LNCaP clone FGC (cell line): ENCODE measurements at regions not wholly inside any gene's neighbourhood (a gene's known extent, or its start where the extent isn't known, plus 50 kb on each side); places are given as distances from the start of the nearest gene placed in this dataset.

Experiments used
- DNase-seq: peaks from one replicate; pipeline ENCODE4 v3.0.0-alpha.2; 2011; ENCODE audit warnings: low read depth
- H3K4me3 ChIP-seq: 2 replicates; pipeline ENCODE4 v1.5.1; 2011; ENCODE audit warnings: mild to moderate bottlenecking, low read depth, low read length, control low read depth
- TF ChIP-seq, protein P1 (sequence below): IDR thresholded peaks from 2 replicates; pipeline ENCODE4 v1.5.1; 2012; ENCODE audit warnings: mild to moderate bottlenecking; ENCODE audit not compliant: control insufficient read depth, insufficient read depth; ENCODE audit errors: extremely low read depth

- TF ChIP-seq, protein P1, sequence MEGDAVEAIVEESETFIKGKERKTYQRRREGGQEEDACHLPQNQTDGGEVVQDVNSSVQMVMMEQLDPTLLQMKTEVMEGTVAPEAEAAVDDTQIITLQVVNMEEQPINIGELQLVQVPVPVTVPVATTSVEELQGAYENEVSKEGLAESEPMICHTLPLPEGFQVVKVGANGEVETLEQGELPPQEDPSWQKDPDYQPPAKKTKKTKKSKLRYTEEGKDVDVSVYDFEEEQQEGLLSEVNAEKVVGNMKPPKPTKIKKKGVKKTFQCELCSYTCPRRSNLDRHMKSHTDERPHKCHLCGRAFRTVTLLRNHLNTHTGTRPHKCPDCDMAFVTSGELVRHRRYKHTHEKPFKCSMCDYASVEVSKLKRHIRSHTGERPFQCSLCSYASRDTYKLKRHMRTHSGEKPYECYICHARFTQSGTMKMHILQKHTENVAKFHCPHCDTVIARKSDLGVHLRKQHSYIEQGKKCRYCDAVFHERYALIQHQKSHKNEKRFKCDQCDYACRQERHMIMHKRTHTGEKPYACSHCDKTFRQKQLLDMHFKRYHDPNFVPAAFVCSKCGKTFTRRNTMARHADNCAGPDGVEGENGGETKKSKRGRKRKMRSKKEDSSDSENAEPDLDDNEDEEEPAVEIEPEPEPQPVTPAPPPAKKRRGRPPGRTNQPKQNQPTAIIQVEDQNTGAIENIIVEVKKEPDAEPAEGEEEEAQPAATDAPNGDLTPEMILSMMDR = no peak
Observed at GRCh38 chr1:208603721-208604120, 359.5 kb upstream of the PLXNA2 start.

GRCh38 chr1:208604295-208604694, 360.1 kb upstream of the PLXNA2 start:
- no peak for DNase-seq
- TF ChIP-seq, protein P1 = no peak
- H3K4me3 ChIP-seq = no peak overlapping the region

More at GRCh38 chr1:208603721-208604120, 359.5 kb upstream of the PLXNA2 start:
- no peak overlapping the region for H3K4me3 ChIP-seq
- DNase-seq = no peak

GRCh38 chr1:208606959-208607358, 362.8 kb upstream of the PLXNA2 start:
- H3K4me3 ChIP-seq = no peak overlapping the region
- DNase-seq = no peak
- TF ChIP-seq, protein P1 = no peak

DNA sequence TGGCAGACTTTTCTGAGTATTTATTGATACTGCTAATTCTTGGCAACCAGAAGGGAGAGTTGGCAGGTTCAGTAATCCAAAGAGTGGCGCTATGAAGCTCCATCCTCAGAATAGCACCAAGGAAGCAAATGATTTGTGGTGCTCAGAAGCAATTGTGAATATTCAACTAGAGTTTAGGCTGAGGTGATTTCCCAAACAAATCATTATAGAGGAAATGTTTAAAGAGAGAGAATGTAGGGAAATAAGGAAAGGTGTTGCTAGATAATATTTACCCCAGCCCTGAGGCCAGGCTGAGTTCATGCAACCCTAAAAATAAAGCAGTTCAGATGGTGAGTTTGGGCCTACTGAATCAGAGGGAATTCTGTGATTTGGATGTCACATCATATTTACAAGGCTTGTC, 363.4 kb upstream of the PLXNA2 start:
- TF ChIP-seq, protein P1 = no peak
- no peak for DNase-seq
- H3K4me3 ChIP-seq = no peak overlapping the region

GRCh38 chr1:208614610-208615009, 370.4 kb upstream of the PLXNA2 start:
- TF ChIP-seq, protein P1 = no peak
- H3K4me3 ChIP-seq = no peak overlapping the region
- DNase-seq = no peak

DNA sequence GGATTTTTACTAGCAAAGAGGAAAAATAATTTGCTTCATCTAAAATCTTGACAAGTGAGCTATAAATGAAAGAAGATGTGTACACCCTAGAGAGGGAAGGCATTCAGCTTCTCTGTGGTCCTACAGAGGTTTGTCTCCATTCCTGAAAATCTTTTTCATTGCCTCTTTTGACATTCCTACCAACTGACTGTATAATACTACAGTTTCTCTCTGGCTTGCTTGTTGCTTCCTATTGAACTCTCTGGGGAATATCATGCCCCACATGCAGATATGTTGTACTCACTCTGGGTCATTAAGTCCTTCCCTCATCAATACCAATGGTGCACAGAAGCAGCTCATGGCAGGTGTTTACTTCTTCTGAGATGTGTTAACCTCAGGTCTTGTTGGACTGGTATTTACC, 371.2 kb upstream of the PLXNA2 start:
- no peak for DNase-seq
- H3K4me3 ChIP-seq = no peak overlapping the region
- TF ChIP-seq, protein P1 = no peak

- no peak for DNase-seq
- TF ChIP-seq, protein P1 = no peak
- H3K4me3 ChIP-seq = no peak overlapping the region
Observed at GRCh38 chr1:208616776-208617175, 372.6 kb upstream of the PLXNA2 start.
